H9 (cell line): ENCODE measurements at regions not wholly inside any gene's neighbourhood (a gene's known extent, or its start where the extent isn't known, plus 50 kb on each side); places are given as distances from the start of the nearest gene placed in this dataset.

Experiments used
- DNase-seq: peaks from one replicate; pipeline ENCODE4 v3.0.0-alpha.2; 2017
- H2AFZ ChIP-seq: one replicate; pipeline ENCODE4 v1.6.1; 2013; ENCODE audit warnings: mild to moderate bottlenecking, low read length, control low read depth, moderate library complexity
- H2AK5ac ChIP-seq: 2 replicates; pipeline ENCODE4 v1.6.1; 2013; ENCODE audit warnings: low read length, control low read depth, mixed read lengths; ENCODE audit not compliant: insufficient read length
- H2BK120ac ChIP-seq: one replicate; pipeline ENCODE4 v1.6.1; 2013; ENCODE audit warnings: low read depth, mild to moderate bottlenecking, low read length, control low read depth, inconsistent platforms; ENCODE audit not compliant: poor library complexity, severe bottlenecking
- H2BK12ac ChIP-seq: 2 replicates; pipeline ENCODE4 v1.6.1; 2013; ENCODE audit warnings: low read length, control low read depth, mixed read lengths, low read depth; ENCODE audit not compliant: insufficient read length
- H2BK15ac ChIP-seq: 2 replicates; pipeline ENCODE4 v1.6.1; 2013; ENCODE audit warnings: low read depth, low read length, control low read depth
- H2BK20ac ChIP-seq: one replicate; pipeline ENCODE4 v1.6.1; 2013; ENCODE audit warnings: low read depth, mild to moderate bottlenecking, low read length, control low read depth, inconsistent platforms; ENCODE audit not compliant: poor library complexity, severe bottlenecking
- H2BK5ac ChIP-seq: 2 replicates; pipeline ENCODE4 v1.6.1; 2013; ENCODE audit warnings: low read length, control low read depth, mixed read lengths; ENCODE audit not compliant: insufficient read length
- H3K14ac ChIP-seq: 2 replicates; pipeline ENCODE4 v1.6.1; 2013; ENCODE audit warnings: low read length, control low read depth; ENCODE audit not compliant: insufficient read depth
- H3K18ac ChIP-seq: 2 replicates; pipeline ENCODE4 v1.6.1; 2013; ENCODE audit warnings: low read depth, mild to moderate bottlenecking, mixed read lengths, low read length, control low read depth; ENCODE audit not compliant: insufficient read length
- H3K23ac ChIP-seq: 2 replicates; pipeline ENCODE4 v1.6.1; 2013; ENCODE audit warnings: low read length, control low read depth, mixed read lengths, low read depth; ENCODE audit not compliant: insufficient read length
- H3K23me2 ChIP-seq: 2 replicates; pipeline ENCODE4 v1.6.1; 2013; ENCODE audit warnings: low read depth, mild to moderate bottlenecking, mixed read lengths, low read length, control low read depth; ENCODE audit not compliant: insufficient read length, poor library complexity, severe bottlenecking
- H3K27ac ChIP-seq: 2 replicates; pipeline ENCODE4 v1.5.1; 2013; ENCODE audit warnings: low read length, control low read depth, mixed read lengths, low read depth; ENCODE audit not compliant: insufficient read length
- H3K27me3 ChIP-seq: 2 replicates; pipeline ENCODE4 v1.6.1; 2013; ENCODE audit warnings: low read length, control low read depth, inconsistent platforms; ENCODE audit not compliant: insufficient read depth
- H3K4ac ChIP-seq: 2 replicates; pipeline ENCODE4 v1.6.1; 2013; ENCODE audit warnings: low read depth, mild to moderate bottlenecking, control low read depth, inconsistent platforms, low read length, moderate library complexity
- H3K4me1 ChIP-seq: 2 replicates; pipeline ENCODE4 v1.6.1; 2013; ENCODE audit warnings: low read length, control low read depth, inconsistent platforms; ENCODE audit not compliant: insufficient read depth
- H3K4me2 ChIP-seq: 2 replicates; pipeline ENCODE4 v1.6.1; 2013; ENCODE audit warnings: low read length, control low read depth, mixed read lengths; ENCODE audit not compliant: insufficient read length, insufficient read depth
- H3K56ac ChIP-seq: 2 replicates; pipeline ENCODE4 v1.6.1; 2013; ENCODE audit warnings: low read depth, mild to moderate bottlenecking, mixed read lengths, low read length, control low read depth; ENCODE audit not compliant: insufficient read length
- H3K79me1 ChIP-seq: 2 replicates; pipeline ENCODE4 v1.6.1; 2013; ENCODE audit warnings: low read depth, mild to moderate bottlenecking, moderate library complexity, low read length, control low read depth, inconsistent platforms; ENCODE audit not compliant: insufficient read depth, poor library complexity, severe bottlenecking
- H3K79me2 ChIP-seq: 2 replicates; pipeline ENCODE4 v1.6.1; 2013; ENCODE audit warnings: low read length, control low read depth, inconsistent platforms; ENCODE audit not compliant: insufficient read depth
- H3K9ac ChIP-seq: 2 replicates; pipeline ENCODE4 v1.6.1; 2013; ENCODE audit warnings: low read length, control low read depth, mixed read lengths; ENCODE audit not compliant: insufficient read length; ENCODE audit errors: extremely low read depth
- H3K9me3 ChIP-seq: one replicate; pipeline ENCODE4 v1.6.1; 2013; ENCODE audit warnings: low read depth, low read length, inconsistent platforms; ENCODE audit not compliant: control insufficient read depth
- H3T11ph ChIP-seq: one replicate; pipeline ENCODE4 v1.6.1; 2013; ENCODE audit warnings: mild to moderate bottlenecking, low read length, control low read depth, inconsistent platforms
- H4K20me1 ChIP-seq: one replicate; pipeline ENCODE4 v1.6.1; 2013; ENCODE audit not compliant: control insufficient read depth, insufficient read length, insufficient read depth
- H4K5ac ChIP-seq: 2 replicates; pipeline ENCODE4 v1.6.1; 2013; ENCODE audit warnings: low read depth, mild to moderate bottlenecking, mixed read lengths, low read length, control low read depth; ENCODE audit not compliant: insufficient read length
- H4K8ac ChIP-seq: replicated peaks from 2 replicates; pipeline ENCODE4 v1.6.1; 2013; ENCODE audit warnings: low read length, control low read depth, mixed read lengths, low read depth; ENCODE audit not compliant: insufficient read length
- H4K91ac ChIP-seq: 2 replicates; pipeline ENCODE4 v1.6.1; 2013; ENCODE audit warnings: low read depth, mild to moderate bottlenecking, moderate library complexity, mixed read lengths, low read length, control low read depth; ENCODE audit not compliant: insufficient read length
- H3K27ac Mint-ChIP-seq, 3 experiments: 2 replicates in 2 of 3; 3 replicates in 1 of 3; pipeline ENCODE4 v1.8.0; 2020 to 2021; ENCODE audit warnings: mixed read lengths in 3 of 3, mild to moderate bottlenecking in 1 of 3, moderate library complexity in 1 of 3
- H3K27me3 Mint-ChIP-seq: 2 replicates; pipeline ENCODE4 v1.8.0; 2021; ENCODE audit warnings: low read depth, mild to moderate bottlenecking, moderate library complexity, mixed read lengths
- H3K36me3 Mint-ChIP-seq, 3 experiments: 2 replicates in 2 of 3; 3 replicates in 1 of 3; pipeline ENCODE4 v1.8.0; 2020 to 2021; ENCODE audit warnings: low read depth in 3 of 3, mixed read lengths in 3 of 3; ENCODE audit not compliant: insufficient read depth in 1 of 3
- H3K4me1 Mint-ChIP-seq, 2 experiments: 2 replicates each; pipeline ENCODE4 v1.8.0; 2020; ENCODE audit warnings: mixed read lengths in 2 of 2
- H3K4me3 Mint-ChIP-seq, 2 experiments: 2 replicates in 1 of 2; 3 replicates in 1 of 2; pipeline ENCODE4 v1.8.0; 2020 to 2021; ENCODE audit warnings: mild to moderate bottlenecking in 2 of 2, mixed read lengths in 2 of 2, moderate library complexity in 1 of 2
- H3K9me3 Mint-ChIP-seq, 2 experiments: 2 replicates in 1 of 2; 3 replicates in 1 of 2; pipeline ENCODE4 v1.8.0; 2020; ENCODE audit warnings: mild to moderate bottlenecking in 2 of 2, mixed read lengths in 2 of 2, moderate library complexity in 1 of 2
- WGBS: extraction: QIAGEN DNeasy Blood & Tissue Kit; methylation state at CpG from one replicate; pipeline ENCODE4 v1.1.7; 2013; ENCODE audit warnings: missing lambda C conversion rate, low lambda C conversion rate, mixed read lengths; ENCODE audit not compliant: insufficient read length; ENCODE audit errors: extremely low coverage; 5-methylcytosine and 5-hydroxymethylcytosine counted together
- TF ChIP-seq, protein P1 (sequence below): fragments of 200-600 bp; sonication (generic); conservative IDR thresholded peaks from 3 replicates; pipeline ENCODE4 v1.8.0; 2021; ENCODE audit warnings: antibody characterized with exemption, mild to moderate bottlenecking

DNA sequence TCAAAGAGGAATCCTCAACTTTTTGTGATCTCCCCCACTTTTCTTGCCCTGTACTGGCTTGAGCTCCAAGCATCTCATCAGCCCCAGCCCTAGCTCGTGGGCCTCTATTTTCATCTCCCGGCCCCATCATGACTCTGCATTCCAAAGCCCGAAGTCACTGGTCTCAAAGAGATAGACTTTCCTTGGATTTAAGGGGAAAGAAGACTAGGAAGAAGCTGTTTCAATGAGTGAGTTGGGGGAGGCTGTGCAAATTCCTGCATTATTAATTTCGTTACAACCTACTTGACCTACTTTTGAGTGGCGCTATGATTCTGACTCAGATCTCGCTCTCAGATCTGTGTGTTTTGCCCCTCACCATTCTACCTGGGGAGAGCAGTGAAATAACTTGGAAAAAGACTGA lies 266.6 kb upstream of the TBL1XR1 start:
- Histone ChIP-seq H3K18ac (no peak overlapping the region), H4K5ac (no peak overlapping the region), H3K9ac (no peak overlapping the region), H2BK12ac (no peak overlapping the region), H2BK20ac (no peak overlapping the region), H2AK5ac (no peak overlapping the region), H4K8ac (no peak overlapping the region), H3K23ac (no peak overlapping the region), H3K56ac (no peak overlapping the region), H3K27ac (no peak overlapping the region), H3K23me2 (no peaks in the 10 kb centered on the region), H3K4ac (no peak overlapping the region), H3K9me3 (no peaks in the 10 kb centered on the region), H3K79me1 (no peaks in the 10 kb centered on the region), H2BK15ac (no peak overlapping the region), H2BK120ac (no peak overlapping the region), H3T11ph (no peak overlapping the region), H2AFZ (no peak overlapping the region), H3K27me3 (no peaks in the 10 kb centered on the region), H3K4me1 (peaks cover 2% of the 10 kb centered on the region; the same call in 1 of the 2 replicates), H3K4me2 (no peak overlapping the region), H4K20me1 (no peaks in the 10 kb centered on the region), H3K14ac (no peak overlapping the region), H4K91ac (no peak overlapping the region), H2BK5ac (no peak overlapping the region), H3K79me2 (no peaks in the 10 kb centered on the region)
- Mint-ChIP-seq H3K4me1 (peaks cover 7 to 12% of the 10 kb centered on the region in 2 experiments; a peak in 3 of 4 replicates), H3K27me3 (no peaks in the 10 kb centered on the region), H3K9me3 (no peaks in the 10 kb centered on the region), H3K36me3 (no peaks in the 10 kb centered on the region), H3K27ac (no peak overlapping the region; a peak in 1 of 7 replicates), H3K4me3 (no peak overlapping the region)
- no CpG with 5 or more reads among the region's 6 CpGs for WGBS
- TF ChIP-seq, protein P1, sequence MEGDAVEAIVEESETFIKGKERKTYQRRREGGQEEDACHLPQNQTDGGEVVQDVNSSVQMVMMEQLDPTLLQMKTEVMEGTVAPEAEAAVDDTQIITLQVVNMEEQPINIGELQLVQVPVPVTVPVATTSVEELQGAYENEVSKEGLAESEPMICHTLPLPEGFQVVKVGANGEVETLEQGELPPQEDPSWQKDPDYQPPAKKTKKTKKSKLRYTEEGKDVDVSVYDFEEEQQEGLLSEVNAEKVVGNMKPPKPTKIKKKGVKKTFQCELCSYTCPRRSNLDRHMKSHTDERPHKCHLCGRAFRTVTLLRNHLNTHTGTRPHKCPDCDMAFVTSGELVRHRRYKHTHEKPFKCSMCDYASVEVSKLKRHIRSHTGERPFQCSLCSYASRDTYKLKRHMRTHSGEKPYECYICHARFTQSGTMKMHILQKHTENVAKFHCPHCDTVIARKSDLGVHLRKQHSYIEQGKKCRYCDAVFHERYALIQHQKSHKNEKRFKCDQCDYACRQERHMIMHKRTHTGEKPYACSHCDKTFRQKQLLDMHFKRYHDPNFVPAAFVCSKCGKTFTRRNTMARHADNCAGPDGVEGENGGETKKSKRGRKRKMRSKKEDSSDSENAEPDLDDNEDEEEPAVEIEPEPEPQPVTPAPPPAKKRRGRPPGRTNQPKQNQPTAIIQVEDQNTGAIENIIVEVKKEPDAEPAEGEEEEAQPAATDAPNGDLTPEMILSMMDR: no peak
- no peak for DNase-seq
